SK-N-SH (cell line): ENCODE measurements at regions not wholly inside any gene's neighbourhood (a gene's known extent, or its start where the extent isn't known, plus 50 kb on each side); places are given as distances from the start of the nearest gene placed in this dataset.

ENCODE experiments used
- CTCF ChIA-PET: fragments of 300-600, 350-600 bp; formaldehyde crosslinking; extraction: SDS; loops from one replicate; lab custom pipeline; 2021; lab: Yijun Ruan, JAX
- POLR2A ChIA-PET: fragments of 350-600 bp; sonication (Branson Sonifier 250); formaldehyde crosslinking; extraction: SDS; loops from one replicate; lab custom pipeline; 2020; ENCODE audit warnings: antibody characterized with exemption, inconsistent platforms; lab: Yijun Ruan, JAX
- DNase-seq: peaks from one replicate; pipeline ENCODE4 v3.0.0; 2012
- H2AFZ ChIP-seq: fragments of 200-600 bp; sonication (generic); 2 replicates; pipeline ENCODE4 v1.8.1; 2016; ENCODE audit warnings: antibody characterized with exemption, mild to moderate bottlenecking, low read depth
- H3F3A ChIP-seq: fragments of 200-600 bp; sonication (generic); replicated peaks from 2 replicates; pipeline ENCODE3; 2016; ENCODE audit warnings: antibody characterized with exemption, mild to moderate bottlenecking; ENCODE audit not compliant: insufficient read depth
- H3K27ac ChIP-seq, 2 experiments: fragments of 200-500 bp in 1 of 2; fragments of 200-600 bp in 1 of 2; sonication (Bioruptor generic) in 1 of 2; sonication (generic), shearing (Covaris generic) in 1 of 2; 2 replicates each; pipeline versions ENCODE4 v1.5.1 to v1.6.1; 2014 to 2016; ENCODE audit warnings: low read depth in 2 of 2, inconsistent platforms in 1 of 2, low read length in 1 of 2, mild to moderate bottlenecking in 1 of 2, mixed read lengths in 1 of 2
- H3K27me3 ChIP-seq: fragments of 200-600 bp; sonication (generic), shearing (Covaris generic); 2 replicates; pipeline ENCODE4 v1.6.1; 2016; ENCODE audit warnings: mixed run types; ENCODE audit not compliant: insufficient read depth
- H3K36me3 ChIP-seq, 2 experiments: fragments of 200-500 bp in 1 of 2; fragments of 200-600 bp in 1 of 2; sonication (Bioruptor generic) in 1 of 2; sonication (generic) in 1 of 2; replicated peaks in 1 of 2; 2 replicates each; pipeline versions ENCODE3 to v1.5.1; 2014 to 2016; ENCODE audit warnings: low read length in 1 of 2, mild to moderate bottlenecking in 1 of 2; ENCODE audit not compliant: insufficient read depth in 2 of 2, control insufficient read depth in 1 of 2
- H3K4me1 ChIP-seq, 2 experiments: fragments of 200-500 bp in 1 of 2; fragments of 200-600 bp in 1 of 2; sonication (Bioruptor generic) in 1 of 2; sonication (generic), shearing (Covaris generic) in 1 of 2; 2 replicates each; pipeline versions ENCODE4 v1.5.1 to v1.6.1; 2014 to 2016; ENCODE audit warnings: low read depth in 1 of 2, low read length in 1 of 2, mixed run types in 1 of 2; ENCODE audit not compliant: insufficient read depth in 2 of 2, control insufficient read depth in 1 of 2
- H3K4me2 ChIP-seq: fragments of 200-600 bp; sonication (generic), shearing (Covaris generic); 2 replicates; pipeline ENCODE4 v1.6.1; 2017; ENCODE audit warnings: mixed run types
- H3K4me3 ChIP-seq, 2 experiments: fragments of 200-500 bp in 1 of 2; fragments of 200-600 bp in 1 of 2; sonication (Bioruptor generic) in 1 of 2; sonication (generic), shearing (Covaris generic) in 1 of 2; 2 replicates each; pipeline versions ENCODE4 v1.5.1 to v1.8.1; 2014 to 2016; ENCODE audit warnings: low read depth in 2 of 2, inconsistent platforms in 1 of 2, low read length in 1 of 2, mild to moderate bottlenecking in 1 of 2, mixed read lengths in 1 of 2, moderate library complexity in 1 of 2
- H3K79me2 ChIP-seq: fragments of 200-600 bp; sonication (generic); 2 replicates; pipeline ENCODE4 v1.8.1; 2017; ENCODE audit warnings: mild to moderate bottlenecking; ENCODE audit not compliant: insufficient read depth
- H3K9ac ChIP-seq: fragments of 200-600 bp; sonication (generic); 2 replicates; pipeline ENCODE4 v1.6.1; 2017; ENCODE audit warnings: mixed run types
- H3K9me2 ChIP-seq: fragments of 200-600 bp; sonication (generic); 2 replicates; pipeline ENCODE4 v1.6.1; 2017; ENCODE audit warnings: mixed run types
- H3K9me3 ChIP-seq: fragments of 200-600 bp; sonication (generic); 2 replicates; pipeline ENCODE4 v1.6.1; 2017; ENCODE audit warnings: mixed run types, mild to moderate bottlenecking, moderate library complexity
- H4K20me1 ChIP-seq: fragments of 200-600 bp; sonication (generic); 2 replicates; pipeline ENCODE4 v1.6.1; 2017; ENCODE audit warnings: mild to moderate bottlenecking, mixed run types; ENCODE audit not compliant: insufficient read depth
- CHD2 ChIP-seq: fragments of 150-350 bp; IDR thresholded peaks from 2 replicates; pipeline ENCODE4 v1.6.1; 2018; ENCODE audit warnings: low read length; ENCODE audit not compliant: partially characterized antibody
- CTCF ChIP-seq: fragments of 200-600 bp; sonication (generic); IDR thresholded peaks from 2 replicates; pipeline ENCODE4 v1.6.1; 2017; ENCODE audit warnings: antibody characterized with exemption, mild to moderate bottlenecking, moderate library complexity
- FOXM1 ChIP-seq: IDR thresholded peaks from 2 replicates; pipeline ENCODE4 v1.4.0; 2012; ENCODE audit warnings: low read depth, mild to moderate bottlenecking
- IRF3 ChIP-seq: fragments of 150-350 bp; IDR thresholded peaks from 2 replicates; pipeline ENCODE4 v1.6.1; 2016; ENCODE audit warnings: mild to moderate bottlenecking, low read depth, low read length
- MAX ChIP-seq: IDR thresholded peaks from 2 replicates; pipeline ENCODE4 v1.4.0; 2012; ENCODE audit warnings: low read depth
- NFIC ChIP-seq: IDR thresholded peaks from 2 replicates; pipeline ENCODE4 v1.4.0; 2012; ENCODE audit warnings: borderline replicate concordance
- NRF1 ChIP-seq: IDR thresholded peaks from 2 replicates; pipeline ENCODE4 v1.6.1; 2012; ENCODE audit warnings: low read depth, mild to moderate bottlenecking, low read length
- POLR2AphosphoS5 ChIP-seq: IDR thresholded peaks from 2 replicates; pipeline ENCODE4 v1.6.1; 2012; ENCODE audit warnings: low read depth, low read length
- RAD21 ChIP-seq: IDR thresholded peaks from 2 replicates; pipeline ENCODE4 v1.6.1; 2012; ENCODE audit warnings: mild to moderate bottlenecking, low read length
- REST ChIP-seq: IDR thresholded peaks from 2 replicates; pipeline ENCODE4 v1.6.1; 2012; ENCODE audit warnings: mild to moderate bottlenecking, low read depth, low read length, moderate library complexity
- RFX5 ChIP-seq: IDR thresholded peaks from 2 replicates; pipeline ENCODE4 v1.6.1; 2012; ENCODE audit warnings: mild to moderate bottlenecking, improper control_type of control experiment, low read length
- SIN3A ChIP-seq: IDR thresholded peaks from 2 replicates; pipeline ENCODE4 v1.6.1; 2012; ENCODE audit warnings: low read depth, mild to moderate bottlenecking, low read length, moderate library complexity, borderline replicate concordance
- YY1 ChIP-seq: IDR thresholded peaks from 2 replicates; pipeline ENCODE4 v1.4.0; 2012; ENCODE audit warnings: low read depth, mild to moderate bottlenecking
- ZBTB33 ChIP-seq: IDR thresholded peaks from 2 replicates; pipeline ENCODE4 v1.4.0; 2012; ENCODE audit warnings: low read depth, borderline replicate concordance
- WGBS: methylation state at CpG from one replicate; pipeline ENCODE4 v1.1.6; 2017; ENCODE audit warnings: low lambda C conversion rate; 5-methylcytosine and 5-hydroxymethylcytosine counted together

- TF ChIP-seq IRF3, result no peak
- no peak for TF ChIP-seq SIN3A
- no peak for TF ChIP-seq CHD2
- TF ChIP-seq FOXM1, result no peak
- no peak for TF ChIP-seq ZBTB33
- TF ChIP-seq RFX5, result no peak
- TF ChIP-seq RAD21, result no peak
- TF ChIP-seq CTCF, result no peak
- no peak for TF ChIP-seq YY1
- no peak for TF ChIP-seq POLR2AphosphoS5
- TF ChIP-seq REST, result no peak
- no peak for TF ChIP-seq NRF1
- no peak for TF ChIP-seq NFIC
- no peak for TF ChIP-seq MAX
- TF ChIP-seq, all 33 proteins: peak for 0
- no peaks in the 10 kb centered on the region for H3F3A ChIP-seq
- WGBS, result 41% methylated on average over 1 of the region's 1 CpG
- H3K4me2 ChIP-seq, result no peak overlapping the region
- no peaks in the 10 kb centered on the region for H3K27me3 ChIP-seq
- no peak overlapping the region for H3K4me3 ChIP-seq
- ChIA-PET CTCF (no interaction called here), POLR2A (no interaction called here)
- DNase-seq, result no peak
- no peak overlapping the region for H3K27ac ChIP-seq
- H3K36me3 ChIP-seq, result peaks cover 0 to under 1% of the 10 kb centered on the region in 2 experiments
- H3K9ac ChIP-seq, result no peak overlapping the region
- peaks cover 10% of the 10 kb centered on the region for H3K9me3 ChIP-seq
- no peaks in the 10 kb centered on the region for H3K4me1 ChIP-seq
- no peaks in the 10 kb centered on the region for H3K9me2 ChIP-seq
- H3K79me2 ChIP-seq, result no peaks in the 10 kb centered on the region
- no peak overlapping the region for H2AFZ ChIP-seq
- no peaks in the 10 kb centered on the region for H4K20me1 ChIP-seq
Observed at GRCh38 chr7:109611656-109612055, 1042.0 kb downstream of the DNAJB9 start.
